ENCODE measurements at regions not wholly inside any gene's neighbourhood (a gene's known extent, or its start where the extent isn't known, plus 50 kb on each side); places are given as distances from the start of the nearest gene placed in this dataset.
A peak's percentile ranks its signal among the peaks of the same experiment; 100 is the strongest.

DNA sequence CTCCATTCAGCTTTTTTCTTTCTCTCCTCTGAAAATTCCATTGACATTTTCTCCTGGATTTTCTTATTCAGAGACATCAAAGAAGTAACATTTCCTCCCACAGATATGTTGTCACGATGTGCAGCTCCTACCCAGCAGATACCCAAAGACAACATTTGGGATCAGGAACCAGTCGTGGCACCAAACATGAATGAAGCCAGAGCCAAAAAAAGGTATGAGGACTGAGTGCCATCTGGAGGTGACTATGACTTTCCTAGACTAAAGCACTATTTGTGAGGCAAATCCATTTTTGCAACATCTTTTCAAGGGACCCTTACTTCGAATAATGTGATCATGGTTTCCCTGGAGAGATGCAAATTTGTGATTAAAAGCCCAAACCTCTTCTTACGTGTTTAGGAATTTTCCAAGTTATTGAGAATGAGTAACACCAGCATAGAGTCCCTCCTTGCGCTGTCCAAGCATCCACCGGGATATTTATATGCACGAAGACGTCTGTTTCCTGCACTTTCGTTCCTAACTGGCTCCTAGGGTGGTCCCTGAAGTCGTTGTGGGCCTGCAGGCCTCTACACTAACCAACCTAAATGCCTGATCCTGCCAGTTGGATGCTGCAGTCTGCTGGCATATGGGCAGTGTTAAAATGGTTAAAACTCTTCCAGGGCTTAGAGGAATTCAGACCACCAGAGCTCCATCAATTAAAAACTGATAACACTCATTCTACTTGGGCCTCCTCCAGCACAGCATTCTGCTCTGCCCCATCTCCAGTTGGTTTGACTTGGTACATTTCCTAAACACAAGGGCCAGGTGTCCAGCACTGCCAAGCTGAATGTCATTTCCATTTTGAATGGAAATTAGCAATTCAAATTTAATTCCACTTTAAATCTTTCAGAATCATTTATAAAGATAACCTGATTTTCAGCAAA is 256.6 kb downstream of the C6orf118 start:
- no peaks in the 10 kb centered on the region for H3K4me1 Mint-ChIP-seq
- CTCF ChIA-PET = interaction anchor here in 1 of 2 donors (0.7 kb wide), 1 partner anchor 29 kb away, joined by 5 read pairs; no protein-coding TSS in a partner anchor

DNA sequence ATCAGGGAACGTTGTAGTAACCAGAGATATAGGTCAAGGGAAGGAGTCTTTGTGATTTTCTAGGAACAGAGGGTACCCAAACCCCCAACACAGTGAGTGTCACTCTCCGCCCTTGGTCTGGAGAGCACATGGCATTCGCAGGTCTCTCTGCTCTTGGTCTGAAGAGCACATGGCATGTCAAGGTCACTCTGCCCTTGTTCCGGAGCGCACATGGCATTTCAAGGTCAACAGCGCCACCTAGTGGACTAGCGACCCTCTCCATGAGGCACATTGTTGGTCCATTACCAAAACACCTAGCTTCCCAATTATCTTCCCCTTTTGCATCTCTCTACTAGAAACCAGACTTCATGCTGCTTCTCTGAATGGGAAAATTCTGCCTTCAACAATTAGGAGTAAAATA is 260.0 kb downstream of the C6orf118 start:
- POLR2A ChIA-PET = no interaction called here
- Mint-ChIP-seq H3K27me3 (no peaks in the 10 kb centered on the region), H3K9me3 (peaks cover 8 to 21% (median 17%) of the 10 kb centered on the region in 3 donors), H3K4me3 (no peak overlapping the region), H3K4me1 (no peaks in the 10 kb centered on the region), H3K36me3 (no peaks in the 10 kb centered on the region), H3K27ac (no peak overlapping the region)
- no peak overlapping the region for H3K27ac ChIP-seq (ENCODE audit: low read length)
- H3K27me3 ChIP-seq (replicated peaks in 1 of 2; ENCODE audit: control insufficient read depth in 2 of 2, extremely low read depth in 1 of 2, insufficient read depth in 2 of 2, low read length in 1 of 2) = no peaks in the 10 kb centered on the region
- H3K4me1 ChIP-seq (ENCODE audit: control insufficient read depth in 1 of 2, extremely low read depth in 1 of 2, insufficient read depth in 2 of 2, low read length in 2 of 2) = no peaks in the 10 kb centered on the region
- H3K9me3 ChIP-seq = no peaks in the 10 kb centered on the region
- CTCF ChIA-PET = no interaction called here
- H3K4me3 ChIP-seq (ENCODE audit: control insufficient read depth in 1 of 2, extremely low read depth in 1 of 2, low read length in 1 of 2) = no peak overlapping the region
- ATAC-seq (replicated peaks in 1 of 4) = no peak
- peak in 2 of 35 experiments; percentile 0 to 3 for DNase-seq
- no peaks in the 10 kb centered on the region for H3K36me3 ChIP-seq (ENCODE audit: control insufficient read depth in 2 of 2, extremely low read depth in 1 of 2, insufficient read depth in 1 of 2, low read length in 1 of 2)
- WGBS (ENCODE audit: insufficient coverage) = 47% methylated on average over 6 of the region's 7 CpGs

More for the DNA sequence above, 256.6 kb downstream of the C6orf118 start:
- Histone ChIP-seq H3K4me1 (ENCODE audit: control insufficient read depth in 1 of 2, extremely low read depth in 1 of 2, insufficient read depth in 2 of 2, low read length in 2 of 2) (no peaks in the 10 kb centered on the region), H3K36me3 (ENCODE audit: control insufficient read depth in 2 of 2, extremely low read depth in 1 of 2, insufficient read depth in 1 of 2, low read length in 1 of 2) (no peaks in the 10 kb centered on the region), H3K27ac (ENCODE audit: low read length) (no peak overlapping the region), H3K4me3 (ENCODE audit: control insufficient read depth in 1 of 2, extremely low read depth in 1 of 2, low read length in 1 of 2) (no peak overlapping the region), H3K27me3 (replicated peaks in 1 of 2; ENCODE audit: control insufficient read depth in 2 of 2, extremely low read depth in 1 of 2, insufficient read depth in 2 of 2, low read length in 1 of 2) (no peaks in the 10 kb centered on the region), H3K9me3 (no peaks in the 10 kb centered on the region)
- no peak overlapping the region for H3K4me3 Mint-ChIP-seq
- POLR2A ChIA-PET = interaction anchor here in 1 of 2 donors (0.7 kb wide), 1 partner anchor 441 kb away, joined by 3 read pairs; no protein-coding TSS in a partner anchor
- ATAC-seq (replicated peaks in 1 of 4) (no peak), DNase-seq (no peak)
- no peaks in the 10 kb centered on the region for H3K36me3 Mint-ChIP-seq
- 83% methylated on average over 2 of the region's 10 CpGs for WGBS (ENCODE audit: insufficient coverage)
- no peaks in the 10 kb centered on the region for H3K27me3 Mint-ChIP-seq
- no peak overlapping the region for H3K27ac Mint-ChIP-seq
- peaks cover 8 to 18% (median 16%) of the 10 kb centered on the region in 3 donors for H3K9me3 Mint-ChIP-seq

DNA sequence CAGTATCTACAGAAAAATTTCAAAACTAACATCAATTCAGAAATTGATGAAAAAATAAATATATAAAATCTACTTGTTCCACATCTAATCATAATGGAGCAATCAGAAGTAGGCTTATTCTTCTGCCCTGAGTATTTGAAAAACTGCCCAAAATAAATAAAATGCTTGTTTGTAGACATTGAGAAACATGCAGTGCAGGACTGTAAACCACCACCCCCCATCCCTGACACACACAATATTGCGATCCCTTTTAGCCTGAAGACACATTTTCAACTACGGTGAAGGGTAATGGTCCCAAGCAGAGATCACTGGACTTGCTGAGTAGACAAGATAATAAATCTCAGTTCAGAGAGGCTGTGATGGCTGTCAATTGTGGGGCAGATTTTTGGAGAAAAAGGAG is 261.5 kb downstream of the C6orf118 start:
- Mint-ChIP-seq H3K9me3 (peaks cover 15 to 25% (median 15%) of the 10 kb centered on the region in 3 donors), H3K4me1 (no peaks in the 10 kb centered on the region), H3K4me3 (no peak overlapping the region), H3K36me3 (no peaks in the 10 kb centered on the region), H3K27me3 (no peaks in the 10 kb centered on the region), H3K27ac (no peak overlapping the region)
- Histone ChIP-seq H3K27me3 (replicated peaks in 1 of 2; ENCODE audit: control insufficient read depth in 2 of 2, extremely low read depth in 1 of 2, insufficient read depth in 2 of 2, low read length in 1 of 2) (no peaks in the 10 kb centered on the region), H3K9me3 (no peaks in the 10 kb centered on the region), H3K36me3 (ENCODE audit: control insufficient read depth in 2 of 2, extremely low read depth in 1 of 2, insufficient read depth in 1 of 2, low read length in 1 of 2) (no peaks in the 10 kb centered on the region), H3K4me1 (ENCODE audit: control insufficient read depth in 1 of 2, extremely low read depth in 1 of 2, insufficient read depth in 2 of 2, low read length in 2 of 2) (no peaks in the 10 kb centered on the region), H3K27ac (ENCODE audit: low read length) (no peak overlapping the region), H3K4me3 (ENCODE audit: control insufficient read depth in 1 of 2, extremely low read depth in 1 of 2, low read length in 1 of 2) (no peak overlapping the region)
- ChIA-PET POLR2A (no interaction called here), CTCF (no interaction called here)
- WGBS (ENCODE audit: insufficient coverage) = no CpG with 5 or more reads among the region's 2 CpGs
- ATAC-seq (replicated peaks in 1 of 4) (no peak), DNase-seq (no peak)

DNA sequence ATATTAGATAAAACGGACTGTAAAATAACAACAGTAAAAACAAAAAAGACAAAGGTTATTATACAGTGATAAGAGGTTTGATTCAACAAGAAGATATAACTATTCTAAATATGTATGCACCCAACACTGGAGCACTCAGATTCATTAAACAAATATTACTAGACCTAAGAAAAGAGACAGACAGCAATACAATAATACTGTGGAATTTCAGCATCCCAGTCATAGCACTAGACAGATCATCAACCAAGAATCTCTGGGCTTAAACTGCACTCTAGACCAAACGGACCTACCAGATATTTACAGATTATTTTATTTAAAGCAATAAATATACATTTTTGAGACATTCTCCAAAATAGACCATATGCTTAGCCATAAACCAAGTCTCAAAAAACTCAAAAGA is 263.8 kb downstream of the C6orf118 start:
- H3K36me3 ChIP-seq (ENCODE audit: control insufficient read depth in 2 of 2, extremely low read depth in 1 of 2, insufficient read depth in 1 of 2, low read length in 1 of 2) = no peaks in the 10 kb centered on the region
- ChIA-PET POLR2A (no interaction called here), CTCF (no interaction called here)
- H3K9me3 ChIP-seq = no peaks in the 10 kb centered on the region
- Mint-ChIP-seq H3K9me3 (peaks cover 15 to 25% (median 15%) of the 10 kb centered on the region in 3 donors), H3K27me3 (no peaks in the 10 kb centered on the region), H3K4me3 (no peak overlapping the region), H3K4me1 (no peaks in the 10 kb centered on the region), H3K27ac (no peak overlapping the region), H3K36me3 (no peaks in the 10 kb centered on the region)
- H3K4me3 ChIP-seq (ENCODE audit: control insufficient read depth in 1 of 2, extremely low read depth in 1 of 2, low read length in 1 of 2) = no peak overlapping the region
- no peaks in the 10 kb centered on the region for H3K27me3 ChIP-seq (replicated peaks in 1 of 2; ENCODE audit: control insufficient read depth in 2 of 2, extremely low read depth in 1 of 2, insufficient read depth in 2 of 2, low read length in 1 of 2)
- H3K27ac ChIP-seq (ENCODE audit: low read length) = no peak overlapping the region
- ATAC-seq (replicated peaks in 1 of 4) = no peak
- WGBS (ENCODE audit: insufficient coverage) = no CpG with 5 or more reads among the region's 2 CpGs
- H3K4me1 ChIP-seq (ENCODE audit: control insufficient read depth in 1 of 2, extremely low read depth in 1 of 2, insufficient read depth in 2 of 2, low read length in 2 of 2) = no peaks in the 10 kb centered on the region
- DNase-seq = no peak

DNA sequence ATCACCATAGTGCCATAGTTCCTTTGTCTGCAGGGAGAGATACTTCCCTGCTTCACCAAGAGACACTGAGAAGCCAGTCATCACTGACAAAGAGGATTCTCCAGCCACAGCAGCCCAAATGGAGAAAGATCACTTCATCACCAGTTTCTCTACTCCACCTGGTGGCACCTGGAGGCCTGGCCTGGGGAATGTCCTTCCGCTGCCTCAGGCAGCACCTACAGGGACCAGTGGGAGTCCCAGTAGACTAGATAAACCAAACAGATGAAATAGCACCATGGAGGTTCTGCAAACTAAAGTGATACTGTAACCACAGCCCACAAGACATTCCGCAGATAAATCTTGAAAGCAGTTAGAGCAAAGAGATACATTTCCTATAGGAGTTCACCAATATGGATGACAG is 266.5 kb downstream of the C6orf118 start:
- H3K9me3 ChIP-seq = no peaks in the 10 kb centered on the region
- ChIA-PET CTCF (no interaction called here), POLR2A (no interaction called here)
- no peaks in the 10 kb centered on the region for H3K4me1 Mint-ChIP-seq
- H3K4me3 Mint-ChIP-seq = no peak overlapping the region
- H3K4me1 ChIP-seq (ENCODE audit: control insufficient read depth in 1 of 2, extremely low read depth in 1 of 2, insufficient read depth in 2 of 2, low read length in 2 of 2) = no peaks in the 10 kb centered on the region
- H3K36me3 Mint-ChIP-seq = no peaks in the 10 kb centered on the region
- no peaks in the 10 kb centered on the region for H3K27me3 ChIP-seq (replicated peaks in 1 of 2; ENCODE audit: control insufficient read depth in 2 of 2, extremely low read depth in 1 of 2, insufficient read depth in 2 of 2, low read length in 1 of 2)
- H3K36me3 ChIP-seq (ENCODE audit: control insufficient read depth in 2 of 2, extremely low read depth in 1 of 2, insufficient read depth in 1 of 2, low read length in 1 of 2) = no peaks in the 10 kb centered on the region
- no peak for ATAC-seq (replicated peaks in 1 of 4)
- no peak overlapping the region for H3K27ac Mint-ChIP-seq
- no peak for DNase-seq
- H3K9me3 Mint-ChIP-seq = peaks cover 11 to 20% (median 13%) of the 10 kb centered on the region in 3 donors
- H3K27me3 Mint-ChIP-seq = no peaks in the 10 kb centered on the region
- no CpG with 5 or more reads among the region's 2 CpGs for WGBS (ENCODE audit: insufficient coverage)
- no peak overlapping the region for H3K27ac ChIP-seq (ENCODE audit: low read length)
- no peak overlapping the region for H3K4me3 ChIP-seq (ENCODE audit: control insufficient read depth in 1 of 2, extremely low read depth in 1 of 2, low read length in 1 of 2)

DNA sequence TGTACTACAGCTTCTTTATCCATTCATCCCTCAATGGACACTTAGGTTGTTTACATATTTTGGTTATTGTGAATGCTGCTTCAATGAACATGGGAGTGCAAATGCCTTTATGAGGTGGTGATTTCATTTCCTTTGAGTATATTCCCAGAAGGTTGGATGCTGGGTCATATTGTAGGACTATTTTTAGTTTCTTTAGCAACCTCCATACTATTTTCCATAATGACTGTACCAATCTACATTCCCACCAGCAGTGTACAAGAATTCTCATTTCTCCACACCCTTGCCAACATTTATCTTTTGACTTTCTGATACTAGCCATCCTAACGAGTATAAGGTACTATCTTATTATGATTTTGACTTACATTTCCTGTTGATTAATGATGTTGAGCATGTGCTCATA is 269.0 kb downstream of the C6orf118 start:
- no CpG with 5 or more reads among the region's 1 CpG for WGBS (ENCODE audit: insufficient coverage)

More for the DNA sequence above, 269.0 kb downstream of the C6orf118 start:
- H3K27me3 ChIP-seq (replicated peaks in 1 of 2; ENCODE audit: control insufficient read depth in 2 of 2, extremely low read depth in 1 of 2, insufficient read depth in 2 of 2, low read length in 1 of 2) = no peaks in the 10 kb centered on the region
- Mint-ChIP-seq H3K4me1 (no peaks in the 10 kb centered on the region), H3K9me3 (peaks cover 7 to 18% (median 10%) of the 10 kb centered on the region in 3 donors), H3K27ac (no peak overlapping the region), H3K4me3 (no peak overlapping the region), H3K36me3 (no peaks in the 10 kb centered on the region), H3K27me3 (no peaks in the 10 kb centered on the region)
- no peaks in the 10 kb centered on the region for H3K4me1 ChIP-seq (ENCODE audit: control insufficient read depth in 1 of 2, extremely low read depth in 1 of 2, insufficient read depth in 2 of 2, low read length in 2 of 2)
- no peak for DNase-seq
- ChIA-PET POLR2A (no interaction called here), CTCF (no interaction called here)
- no peaks in the 10 kb centered on the region for H3K9me3 ChIP-seq
- ATAC-seq (replicated peaks in 1 of 4) = no peak
- H3K27ac ChIP-seq (ENCODE audit: low read length) = no peak overlapping the region
- H3K36me3 ChIP-seq (ENCODE audit: control insufficient read depth in 2 of 2, extremely low read depth in 1 of 2, insufficient read depth in 1 of 2, low read length in 1 of 2) = no peaks in the 10 kb centered on the region
- no peak overlapping the region for H3K4me3 ChIP-seq (ENCODE audit: control insufficient read depth in 1 of 2, extremely low read depth in 1 of 2, low read length in 1 of 2)

Data from T-cell (primary cell).